ENCODE measurements at regions not wholly inside any gene's neighbourhood (a gene's known extent, or its start where the extent isn't known, plus 50 kb on each side); places are given as distances from the start of the nearest gene placed in this dataset.

- TF ChIP-seq GATA3 (IDR thresholded peaks at IDR 0.05; ENCODE audit: low read depth, low read length) (no peak), GATA2 (IDR thresholded peaks at IDR 0.05; ENCODE audit: low read depth, low read length) (no peak)
Measured at GRCh38 chr13:84315527-84315926, 433.3 kb upstream of the SLITRK1 start.
